GM21423 (cell line): ENCODE measurements at regions not wholly inside any gene's neighbourhood (a gene's known extent, or its start where the extent isn't known, plus 50 kb on each side); places are given as distances from the start of the nearest gene placed in this dataset.
"Not testable (repeated sequence)": the region's sequence is repeated elsewhere in the genome, so short reads cannot be mapped to it uniquely, and the experiment has no call there.

Source experiments
- ATAC-seq: cut with Tn5 transposase; IDR thresholded peaks from one replicate; pipeline ENCODE4 v1.9.1; 2021; ENCODE audit warnings: mild to moderate bottlenecking, moderate library complexity; ENCODE audit not compliant: unreplicated experiment

GRCh38 chrX:4613651-4614050, 900.2 kb upstream of the PRKX start:
- not testable (repeated sequence) for ATAC-seq

- no peak for ATAC-seq
These were observed 875.4 kb upstream of the PRKX start for GRCh38 chrX:4588893-4589292.

- ATAC-seq, result no peak
These were observed 875.0 kb upstream of the PRKX start for GRCh38 chrX:4588466-4588865.

GRCh38 chrX:4588056-4588455, 874.6 kb upstream of the PRKX start:
- no peak for ATAC-seq

GRCh38 chrX:4579999-4580398, 866.5 kb upstream of the PRKX start:
- no peak for ATAC-seq

- ATAC-seq, result no peak
These were observed 866.0 kb upstream of the PRKX start for GRCh38 chrX:4579480-4579879.

GRCh38 chrX:4572691-4573090, 859.2 kb upstream of the PRKX start:
- ATAC-seq, result no peak

GRCh38 chrX:4570151-4570550, 856.7 kb upstream of the PRKX start:
- no peak for ATAC-seq

- ATAC-seq, result no peak
These were observed 846.7 kb upstream of the PRKX start for GRCh38 chrX:4560192-4560591.

GRCh38 chrX:4550018-4550417, 836.6 kb upstream of the PRKX start:
- ATAC-seq, result no peak

- ATAC-seq, result no peak
These were observed 833.9 kb upstream of the PRKX start for GRCh38 chrX:4547213-4547836.

- ATAC-seq, result not testable (repeated sequence)
These were observed 832.7 kb upstream of the PRKX start for GRCh38 chrX:4546178-4546577.

- ATAC-seq, result no peak
These were observed 814.8 kb upstream of the PRKX start for GRCh38 chrX:4528247-4528646.

GRCh38 chrX:4485912-4486311, 772.5 kb upstream of the PRKX start:
- no peak for ATAC-seq

GRCh38 chrX:4484266-4484665, 770.8 kb upstream of the PRKX start:
- ATAC-seq, result no peak

- ATAC-seq, result no peak
These were observed 738.1 kb upstream of the PRKX start for GRCh38 chrX:4451591-4451990.

GRCh38 chrX:4450177-4450576, 736.7 kb upstream of the PRKX start:
- no peak for ATAC-seq

GRCh38 chrX:4435905-4436304, 722.5 kb upstream of the PRKX start:
- ATAC-seq, result no peak

- no peak for ATAC-seq
These were observed 684.0 kb upstream of the PRKX start for GRCh38 chrX:4397471-4397870.

- ATAC-seq, result no peak
These were observed 668.8 kb upstream of the PRKX start for GRCh38 chrX:4382273-4382672.

- ATAC-seq, result no peak
These were observed 667.3 kb upstream of the PRKX start for GRCh38 chrX:4380710-4381109.

GRCh38 chrX:4379071-4379470, 665.6 kb upstream of the PRKX start:
- ATAC-seq, result no peak

- no peak for ATAC-seq
These were observed 660.3 kb upstream of the PRKX start for GRCh38 chrX:4373791-4374190.
